Tibial nerve (tissue), 3 donors: ENCODE measurements at regions not wholly inside any gene's neighbourhood (a gene's known extent, or its start where the extent isn't known, plus 50 kb on each side); places are given as distances from the start of the nearest gene placed in this dataset.

ENCODE experiments used
- POLR2A ChIP-seq, 2 donors: fragments of 450-650 bp; IDR thresholded peaks; one replicate each; pipeline ENCODE4 v1.6.1; 2017; ENCODE audit warnings: antibody characterized with exemption in 2 of 2, mild to moderate bottlenecking in 2 of 2, moderate library complexity in 2 of 2
- TF ChIP-seq, protein P1 (sequence below), 5 experiments: fragments of 200-600 bp in 3 of 5; fragments of 450-650 bp in 2 of 5; sonication (generic) in 3 of 5; IDR thresholded peaks; one replicate each; pipeline ENCODE4 v1.5.1; 2016 to 2019; ENCODE audit warnings: antibody characterized with exemption in 5 of 5, mild to moderate bottlenecking in 3 of 5, moderate library complexity in 2 of 5

DNA sequence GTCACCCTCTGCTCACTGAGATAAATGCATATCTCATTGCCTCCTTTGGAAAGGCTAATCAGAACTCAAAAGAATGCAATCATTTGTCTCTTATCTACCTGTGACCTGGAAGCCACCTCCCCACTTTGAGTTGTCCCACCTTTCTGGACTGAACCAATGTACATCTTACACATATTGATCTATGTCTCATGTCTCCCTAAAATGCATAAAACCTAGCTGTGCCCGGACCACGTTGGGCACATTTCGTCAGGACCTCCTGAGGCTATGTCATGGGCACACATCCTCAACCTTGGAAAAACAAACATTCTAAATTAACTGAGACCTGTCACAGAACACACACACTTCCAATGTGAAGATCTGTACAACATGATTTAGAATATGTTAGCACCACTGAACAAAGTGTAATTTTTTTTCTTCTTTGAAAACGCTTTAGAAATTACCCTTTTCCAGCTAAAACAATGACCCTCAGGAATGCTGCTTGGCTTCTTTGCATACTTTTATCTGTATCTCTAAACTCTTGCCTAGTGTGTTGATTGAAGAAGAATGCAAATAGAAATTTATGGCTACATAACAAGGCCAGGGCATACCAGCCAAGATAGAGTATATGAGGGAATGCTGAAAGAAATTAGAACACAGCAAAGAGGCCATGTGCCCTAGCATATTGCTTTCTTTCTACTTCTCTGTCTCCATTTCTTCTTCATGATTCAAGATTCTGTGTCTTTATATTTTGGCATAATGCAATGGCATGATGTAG lies 84.6 kb upstream of the DST start:
- TF ChIP-seq POLR2A (IDR thresholded peaks at IDR 0.05) = no peak
- TF ChIP-seq, protein P1, sequence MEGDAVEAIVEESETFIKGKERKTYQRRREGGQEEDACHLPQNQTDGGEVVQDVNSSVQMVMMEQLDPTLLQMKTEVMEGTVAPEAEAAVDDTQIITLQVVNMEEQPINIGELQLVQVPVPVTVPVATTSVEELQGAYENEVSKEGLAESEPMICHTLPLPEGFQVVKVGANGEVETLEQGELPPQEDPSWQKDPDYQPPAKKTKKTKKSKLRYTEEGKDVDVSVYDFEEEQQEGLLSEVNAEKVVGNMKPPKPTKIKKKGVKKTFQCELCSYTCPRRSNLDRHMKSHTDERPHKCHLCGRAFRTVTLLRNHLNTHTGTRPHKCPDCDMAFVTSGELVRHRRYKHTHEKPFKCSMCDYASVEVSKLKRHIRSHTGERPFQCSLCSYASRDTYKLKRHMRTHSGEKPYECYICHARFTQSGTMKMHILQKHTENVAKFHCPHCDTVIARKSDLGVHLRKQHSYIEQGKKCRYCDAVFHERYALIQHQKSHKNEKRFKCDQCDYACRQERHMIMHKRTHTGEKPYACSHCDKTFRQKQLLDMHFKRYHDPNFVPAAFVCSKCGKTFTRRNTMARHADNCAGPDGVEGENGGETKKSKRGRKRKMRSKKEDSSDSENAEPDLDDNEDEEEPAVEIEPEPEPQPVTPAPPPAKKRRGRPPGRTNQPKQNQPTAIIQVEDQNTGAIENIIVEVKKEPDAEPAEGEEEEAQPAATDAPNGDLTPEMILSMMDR (IDR thresholded peaks at IDR 0.05) = no peak
